RCC 7860 (cell line): ENCODE measurements at regions not wholly inside any gene's neighbourhood (a gene's known extent, or its start where the extent isn't known, plus 50 kb on each side); places are given as distances from the start of the nearest gene placed in this dataset.

Experiments
- DNase-seq: peaks from one replicate; pipeline ENCODE4 v3.0.0-alpha.2; 2015; ENCODE audit warnings: low spot score
- FAIRE-seq: peaks from 2 replicates; lab custom pipeline; 2012; peaks lifted over from hg19 to GRCh38; lab: Jason Lieb, UNC

- FAIRE-seq, result no peak
- DNase-seq, result no peak
Measured at GRCh38 chr12:126684703-126685102, 1582.3 kb upstream of the TMEM132C start.

GRCh38 chr12:126685636-126686035 is 1581.3 kb upstream of the TMEM132C start:
- no peak for FAIRE-seq

GRCh38 chr12:126688556-126688955 is 1578.4 kb upstream of the TMEM132C start:
- DNase-seq (no peak), FAIRE-seq (no peak)

More at GRCh38 chr12:126685636-126686035, 1581.3 kb upstream of the TMEM132C start:
- no peak for DNase-seq

- FAIRE-seq (no peak), DNase-seq (no peak)
Measured at GRCh38 chr12:126700096-126700495, 1566.9 kb upstream of the TMEM132C start.

GRCh38 chr12:126704609-126705008 is 1562.4 kb upstream of the TMEM132C start:
- FAIRE-seq, result no peak
- no peak for DNase-seq

GRCh38 chr12:126706300-126706699 is 1560.7 kb upstream of the TMEM132C start:
- FAIRE-seq, result no peak
- no peak for DNase-seq

GRCh38 chr12:126708492-126708896 is 1558.5 kb upstream of the TMEM132C start:
- FAIRE-seq (no peak), DNase-seq (no peak)

- FAIRE-seq (no peak), DNase-seq (no peak)
Measured at GRCh38 chr12:126718365-126718764, 1548.6 kb upstream of the TMEM132C start.

GRCh38 chr12:126719912-126720705 is 1546.9 kb upstream of the TMEM132C start:
- FAIRE-seq (no peak), DNase-seq (no peak)

GRCh38 chr12:126726481-126727217 is 1540.3 kb upstream of the TMEM132C start:
- FAIRE-seq, result no peak
- DNase-seq, result no peak

GRCh38 chr12:126727218-126728075 is 1539.5 kb upstream of the TMEM132C start:
- DNase-seq (no peak), FAIRE-seq (no peak)

GRCh38 chr12:126734296-126734695 is 1532.7 kb upstream of the TMEM132C start:
- DNase-seq, result no peak
- no peak for FAIRE-seq

GRCh38 chr12:126734710-126735109 is 1532.3 kb upstream of the TMEM132C start:
- no peak for DNase-seq
- FAIRE-seq, result no peak

GRCh38 chr12:126741536-126742240 is 1525.3 kb upstream of the TMEM132C start:
- no peak for DNase-seq
- no peak for FAIRE-seq

- DNase-seq (no peak), FAIRE-seq (no peak)
Measured at GRCh38 chr12:126742241-126742641, 1524.7 kb upstream of the TMEM132C start.

GRCh38 chr12:126747530-126748149 is 1519.3 kb upstream of the TMEM132C start:
- peak; percentile 17 for DNase-seq

GRCh38 chr12:126752021-126752420 is 1514.9 kb upstream of the TMEM132C start:
- DNase-seq (no peak), FAIRE-seq (no peak)

More at GRCh38 chr12:126747530-126748149, 1519.3 kb upstream of the TMEM132C start:
- no peak for FAIRE-seq

GRCh38 chr12:126757326-126757725 is 1509.6 kb upstream of the TMEM132C start:
- DNase-seq, result no peak
- no peak for FAIRE-seq

GRCh38 chr12:126760092-126760491 is 1506.9 kb upstream of the TMEM132C start:
- FAIRE-seq, result no peak
- no peak for DNase-seq

GRCh38 chr12:126761420-126761819 is 1505.5 kb upstream of the TMEM132C start:
- FAIRE-seq (no peak), DNase-seq (no peak)
